ENCODE measurements at regions not wholly inside any gene's neighbourhood (a gene's known extent, or its start where the extent isn't known, plus 50 kb on each side); places are given as distances from the start of the nearest gene placed in this dataset.

DNA sequence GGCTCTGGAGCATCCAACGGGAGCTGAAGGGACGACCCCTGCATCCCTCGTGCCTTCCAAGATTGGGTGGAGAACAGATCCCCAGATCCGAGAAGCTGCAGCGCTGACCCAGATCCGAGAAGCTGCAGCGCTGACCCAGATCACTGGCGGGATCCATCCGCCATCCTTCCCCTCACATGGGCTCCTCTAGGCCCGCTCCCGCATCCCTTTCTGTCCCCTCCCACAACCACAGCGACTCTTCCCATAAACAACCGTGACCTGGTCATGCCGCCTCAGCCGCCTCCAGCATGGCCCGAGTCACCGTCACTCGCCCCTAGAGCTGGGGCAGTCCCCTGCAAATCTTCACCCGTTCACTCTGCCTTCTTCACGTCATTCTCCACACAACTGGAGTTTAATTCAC, 124.9 kb downstream of the UTP18 start:
- peaks cover 6% of the 10 kb centered on the region for H3K27me3 Mint-ChIP-seq (ENCODE audit: unreplicated experiment)
- H3K4me3 Mint-ChIP-seq (ENCODE audit: unreplicated experiment): no peak overlapping the region
- peaks cover 1% of the 10 kb centered on the region for H3K9me3 Mint-ChIP-seq (ENCODE audit: unreplicated experiment)
- DNase-seq: no peak
- TF ChIP-seq CTCF (IDR thresholded peaks at IDR 0.05; ENCODE audit: partially characterized antibody, unreplicated experiment): no peak
- no peak overlapping the region for H3K27ac Mint-ChIP-seq (ENCODE audit: unreplicated experiment)
- no peaks in the 10 kb centered on the region for H3K36me3 Mint-ChIP-seq (ENCODE audit: unreplicated experiment)
- no peaks in the 10 kb centered on the region for H3K4me1 Mint-ChIP-seq (ENCODE audit: low read depth, unreplicated experiment)

DNA sequence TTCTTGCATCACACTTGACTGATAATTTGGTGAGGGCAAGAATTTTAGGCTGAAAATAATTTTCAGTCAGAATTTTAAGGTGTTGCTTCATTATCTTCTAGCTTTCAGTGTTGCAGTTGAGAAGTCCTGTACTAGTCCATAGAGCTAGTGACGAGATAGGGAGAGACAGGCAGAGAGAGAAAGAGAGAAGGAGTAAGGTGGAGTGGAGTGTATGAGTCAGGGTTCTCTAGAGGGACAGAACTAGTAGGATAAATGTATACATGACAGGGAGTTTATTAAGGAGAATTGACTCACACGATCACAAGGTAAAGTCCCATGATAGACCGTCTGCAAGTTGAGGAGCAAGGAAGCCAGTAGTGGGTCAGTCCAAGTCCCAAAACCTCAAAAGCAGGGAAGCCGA, 127.2 kb downstream of the UTP18 start:
- Mint-ChIP-seq H3K27me3 (ENCODE audit: unreplicated experiment) (peaks cover 10% of the 10 kb centered on the region), H3K4me3 (ENCODE audit: unreplicated experiment) (no peak overlapping the region), H3K9me3 (ENCODE audit: unreplicated experiment) (peaks cover 1% of the 10 kb centered on the region), H3K36me3 (ENCODE audit: unreplicated experiment) (no peaks in the 10 kb centered on the region), H3K27ac (ENCODE audit: unreplicated experiment) (no peak overlapping the region), H3K4me1 (ENCODE audit: low read depth, unreplicated experiment) (no peaks in the 10 kb centered on the region)
- TF ChIP-seq CTCF (IDR thresholded peaks at IDR 0.05; ENCODE audit: partially characterized antibody, unreplicated experiment): no peak
- no peak for DNase-seq

DNA sequence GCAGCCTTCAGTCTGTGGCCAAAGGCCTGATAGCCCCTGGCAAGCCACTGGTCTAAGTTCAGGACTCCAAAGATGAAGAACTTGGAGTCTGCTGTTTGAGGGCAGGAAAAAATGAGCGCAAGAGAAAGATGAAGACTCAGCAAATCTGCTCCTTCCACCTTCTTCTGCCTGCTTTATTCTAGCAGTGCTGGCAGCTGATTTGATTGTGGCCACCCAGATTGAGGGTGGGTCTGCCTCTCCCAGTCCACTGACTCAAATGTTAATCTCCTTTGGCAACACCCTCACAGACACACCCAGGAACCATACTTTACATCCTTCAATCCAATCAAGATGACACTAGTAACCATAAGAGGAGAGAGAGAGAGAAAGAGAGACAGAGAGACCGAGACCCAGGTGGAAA, 127.6 kb downstream of the UTP18 start:
- Mint-ChIP-seq H3K9me3 (ENCODE audit: unreplicated experiment) (peaks cover 1% of the 10 kb centered on the region), H3K4me1 (ENCODE audit: low read depth, unreplicated experiment) (no peaks in the 10 kb centered on the region), H3K27me3 (ENCODE audit: unreplicated experiment) (peaks cover 10% of the 10 kb centered on the region), H3K4me3 (ENCODE audit: unreplicated experiment) (no peak overlapping the region), H3K36me3 (ENCODE audit: unreplicated experiment) (no peaks in the 10 kb centered on the region), H3K27ac (ENCODE audit: unreplicated experiment) (no peak overlapping the region)
- TF ChIP-seq CTCF (IDR thresholded peaks at IDR 0.05; ENCODE audit: partially characterized antibody, unreplicated experiment): no peak
- DNase-seq: no peak

GRCh38 chr17:51389875-51390274, 129.5 kb downstream of the UTP18 start:
- no peak for TF ChIP-seq CTCF (IDR thresholded peaks at IDR 0.05; ENCODE audit: partially characterized antibody, unreplicated experiment)
- Mint-ChIP-seq H3K27ac (ENCODE audit: unreplicated experiment) (no peak overlapping the region), H3K27me3 (ENCODE audit: unreplicated experiment) (peaks cover 8% of the 10 kb centered on the region), H3K36me3 (ENCODE audit: unreplicated experiment) (no peaks in the 10 kb centered on the region), H3K4me3 (ENCODE audit: unreplicated experiment) (no peak overlapping the region), H3K9me3 (ENCODE audit: unreplicated experiment) (peaks cover 1% of the 10 kb centered on the region), H3K4me1 (ENCODE audit: low read depth, unreplicated experiment) (no peaks in the 10 kb centered on the region)
- no peak for DNase-seq

DNA sequence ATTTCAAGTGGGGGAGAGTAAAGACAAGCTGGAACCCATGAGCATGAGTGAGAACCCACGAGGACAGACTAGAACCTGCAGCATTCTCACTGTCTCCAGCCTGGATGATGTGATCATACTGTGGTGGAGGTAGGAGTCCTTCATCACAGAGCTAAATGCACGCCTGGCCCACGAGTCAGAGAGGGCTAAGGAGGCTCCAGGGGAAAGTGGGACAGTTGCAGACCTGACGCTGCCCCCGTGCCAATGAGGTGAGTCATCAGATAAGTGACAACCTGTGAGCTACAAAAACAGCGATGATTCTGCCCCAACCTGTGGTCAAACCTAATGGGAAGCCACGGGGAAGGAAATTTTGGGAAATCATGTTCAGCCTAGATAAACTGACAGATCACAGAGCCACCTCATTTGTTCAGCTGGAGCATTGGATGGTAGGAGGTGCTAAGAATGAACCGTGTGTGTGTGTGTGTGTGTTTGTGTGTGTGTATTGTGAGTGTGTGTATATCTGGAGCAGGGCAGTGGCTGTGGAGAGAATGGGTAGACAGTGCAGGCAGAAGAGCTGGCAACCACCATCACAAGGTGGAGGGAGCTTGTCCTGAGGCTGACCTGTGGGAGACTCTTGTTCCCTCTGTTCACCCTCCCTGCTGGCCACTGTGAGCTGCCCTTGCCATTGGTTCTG, 131.8 kb downstream of the UTP18 start:
- no peaks in the 10 kb centered on the region for H3K4me1 Mint-ChIP-seq (ENCODE audit: low read depth, unreplicated experiment)
- no peak for DNase-seq
- no peak overlapping the region for H3K4me3 Mint-ChIP-seq (ENCODE audit: unreplicated experiment)
- H3K27me3 Mint-ChIP-seq (ENCODE audit: unreplicated experiment): peaks cover 4% of the 10 kb centered on the region
- no peak for TF ChIP-seq CTCF (IDR thresholded peaks at IDR 0.05; ENCODE audit: partially characterized antibody, unreplicated experiment)
- no peaks in the 10 kb centered on the region for H3K9me3 Mint-ChIP-seq (ENCODE audit: unreplicated experiment)
- H3K36me3 Mint-ChIP-seq (ENCODE audit: unreplicated experiment): no peaks in the 10 kb centered on the region
- no peak overlapping the region for H3K27ac Mint-ChIP-seq (ENCODE audit: unreplicated experiment)

Measured in glutamatergic neuron (in vitro differentiated cells).